DMS153 treated with DMSO at 0.1 percent for 48 hours (cell line): ENCODE measurements at regions not wholly inside any gene's neighbourhood (a gene's known extent, or its start where the extent isn't known, plus 50 kb on each side); places are given as distances from the start of the nearest gene placed in this dataset.
"Not testable (repeated sequence)": the region's sequence is repeated elsewhere in the genome, so short reads cannot be mapped to it uniquely, and the experiment has no call there.

Source experiments
- DNase-seq: peaks from one replicate; lab custom pipeline; 2025; ENCODE audit not compliant: unreplicated experiment; lab: John Stamatoyannopoulos, UW

DNA sequence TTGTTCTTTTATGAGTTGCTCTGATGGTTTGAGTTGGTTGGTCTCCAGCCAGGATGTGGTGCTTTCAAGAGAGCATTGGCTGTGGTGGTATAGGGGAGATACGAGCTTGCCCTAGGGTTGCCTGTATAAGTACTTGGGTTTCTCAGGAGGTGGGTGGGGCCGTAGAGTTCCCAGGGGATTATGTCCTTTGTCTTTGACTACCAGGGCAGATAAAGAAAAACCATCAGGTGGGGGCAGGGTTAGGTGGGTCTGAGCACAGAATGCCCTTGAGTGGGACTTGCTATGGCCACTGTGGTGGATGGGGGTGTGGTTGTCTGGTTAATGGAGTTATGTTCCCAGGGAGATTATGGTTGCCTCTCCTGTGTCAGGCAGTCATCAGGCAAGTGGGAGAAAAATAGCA is 247.9 kb upstream of the HAND2 start:
- no peak for DNase-seq

GRCh38 chr4:173777421-173777820 is 247.4 kb upstream of the HAND2 start:
- DNase-seq: no peak

GRCh38 chr4:173769568-173769967 is 239.5 kb upstream of the HAND2 start:
- DNase-seq: no peak

DNA sequence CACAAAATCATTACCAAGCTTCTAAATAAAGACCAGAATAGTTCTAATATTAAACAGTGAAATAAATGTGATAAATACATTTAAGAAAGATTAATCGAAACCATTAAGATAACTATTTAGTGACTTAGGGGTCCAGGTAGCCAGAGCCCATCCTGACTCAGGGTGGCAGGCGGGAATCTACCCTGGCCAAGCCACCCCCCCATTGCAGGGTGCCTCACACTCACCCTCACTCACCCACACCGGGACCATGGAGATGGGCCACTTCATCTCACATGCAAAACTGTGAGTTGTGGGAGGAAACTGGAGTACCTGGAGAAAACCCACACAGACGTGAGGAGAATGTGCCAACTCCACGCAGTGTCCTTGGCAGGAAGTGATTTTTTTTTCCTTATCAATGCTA is 237.6 kb upstream of the HAND2 start:
- no peak for DNase-seq

DNA sequence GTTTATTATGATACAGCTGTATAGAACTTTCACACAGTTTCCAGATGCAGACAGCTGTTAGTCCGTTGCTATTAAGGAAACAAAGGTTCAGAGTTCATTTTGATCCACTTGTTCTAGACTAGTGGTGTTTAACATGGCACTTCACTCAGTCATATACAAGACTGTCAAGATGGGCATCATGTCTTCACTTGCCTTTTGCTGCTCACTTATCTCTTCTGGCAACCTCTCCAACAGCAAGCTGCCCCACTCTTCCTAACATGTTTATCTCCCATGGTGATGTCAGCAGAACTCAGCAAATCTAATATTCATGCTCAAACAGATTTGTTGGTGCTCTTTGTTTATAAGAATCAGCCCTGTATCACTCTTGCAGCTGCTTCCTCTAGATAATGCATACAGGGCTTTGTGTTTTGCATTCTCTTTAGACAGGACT is 236.2 kb upstream of the HAND2 start:
- no peak for DNase-seq

- DNase-seq: no peak
Observed at GRCh38 chr4:173765751-173766150, 235.7 kb upstream of the HAND2 start.

- no peak for DNase-seq
Observed at GRCh38 chr4:173763389-173763788, 233.4 kb upstream of the HAND2 start.

DNA sequence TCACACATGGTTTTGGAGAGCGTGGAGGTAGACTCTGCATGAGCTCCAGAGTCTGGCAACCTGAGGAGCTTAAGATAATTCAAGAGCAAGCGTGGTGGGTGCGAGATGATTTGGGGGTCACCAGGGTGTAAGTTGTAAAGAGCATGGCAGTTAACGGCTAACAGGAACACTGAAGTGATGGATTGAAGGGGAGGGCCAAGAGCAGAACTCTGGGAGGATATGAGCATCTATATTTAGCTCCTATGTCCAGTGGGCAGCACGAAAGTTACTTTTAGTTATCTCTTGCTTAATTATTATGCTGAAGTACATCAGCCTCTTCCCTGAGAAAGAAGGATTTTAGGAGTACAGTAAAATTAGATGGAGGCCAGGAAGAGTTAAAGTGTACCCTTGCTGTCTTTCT is 231.9 kb upstream of the HAND2 start:
- DNase-seq: no peak

DNA sequence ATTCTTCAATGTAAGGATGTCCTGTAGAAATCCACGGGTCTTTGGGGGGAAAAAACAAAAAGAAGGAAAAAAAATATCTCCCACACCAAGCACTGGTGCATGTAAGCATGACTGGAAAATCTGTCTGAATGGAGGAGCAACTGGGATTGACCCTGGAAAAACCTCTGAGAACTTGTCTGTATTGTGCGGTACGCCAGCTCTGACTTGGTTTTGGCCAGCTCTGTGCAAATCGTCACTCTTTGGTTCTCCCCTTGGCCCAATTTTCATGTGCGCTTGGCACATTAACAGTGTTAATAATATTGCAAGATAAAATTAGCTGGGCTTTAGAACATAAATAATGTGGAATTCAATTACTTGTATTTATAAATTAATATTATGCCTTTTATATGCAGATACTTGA is 231.2 kb upstream of the HAND2 start:
- no peak for DNase-seq

GRCh38 chr4:173758132-173758531 is 228.1 kb upstream of the HAND2 start:
- no peak for DNase-seq

DNA sequence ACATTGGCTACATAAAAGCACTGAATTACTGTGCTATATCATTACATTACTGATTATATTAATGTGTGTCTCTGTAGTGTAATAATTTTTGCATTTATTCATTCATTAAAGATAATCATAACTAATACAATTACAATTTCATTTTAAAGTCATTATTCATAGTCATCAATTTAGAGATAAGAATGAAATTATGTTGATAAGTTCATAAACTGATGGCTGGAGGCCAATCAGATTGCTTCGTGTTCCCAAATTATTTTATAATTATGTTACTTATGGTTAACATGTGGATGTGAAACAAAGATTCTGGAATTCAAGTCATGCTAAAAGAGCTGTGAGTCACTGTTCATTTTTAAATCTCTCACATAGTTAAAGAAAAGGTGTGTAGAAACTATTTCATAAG is 223.4 kb upstream of the HAND2 start:
- DNase-seq: no peak

- peak; percentile 9 for DNase-seq
Observed at GRCh38 chr4:173752610-173753230, 222.7 kb upstream of the HAND2 start.

GRCh38 chr4:173748353-173748752 is 218.3 kb upstream of the HAND2 start:
- DNase-seq: no peak

DNA sequence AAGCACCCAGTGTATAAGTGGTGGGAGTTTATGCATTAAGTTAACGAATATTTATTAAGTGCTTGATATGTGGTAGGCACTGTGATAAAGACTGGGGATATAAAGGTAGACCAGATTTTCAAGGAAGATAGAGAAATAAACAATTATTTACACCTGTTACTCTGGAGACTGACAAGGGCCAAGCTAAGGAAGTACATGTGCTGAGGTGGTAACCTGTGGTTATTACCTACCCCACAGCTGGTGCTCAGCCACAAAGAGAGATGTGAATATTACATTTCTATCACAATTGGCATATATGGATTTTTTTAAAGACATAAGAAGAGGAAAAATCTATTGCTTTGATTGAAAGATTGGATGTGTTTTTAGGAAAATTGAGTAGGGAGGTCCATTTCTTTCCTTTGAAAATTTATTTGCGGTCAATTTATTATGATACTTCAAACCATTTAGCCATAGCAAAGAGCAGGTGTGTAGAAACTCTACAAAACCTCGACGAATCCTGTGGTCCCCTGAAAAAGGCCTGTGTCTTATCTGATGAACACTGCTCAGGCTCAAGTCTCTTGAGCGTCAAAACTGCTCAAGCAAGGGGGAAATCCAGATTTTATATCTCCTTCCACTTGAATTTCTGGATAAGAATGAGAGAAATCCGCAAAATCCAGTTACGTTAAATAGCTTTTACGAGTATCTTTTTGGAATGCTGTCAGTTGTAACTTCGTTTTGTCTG is 217.7 kb upstream of the HAND2 start:
- no peak for DNase-seq

- no peak for DNase-seq
Observed at GRCh38 chr4:173746424-173746823, 216.4 kb upstream of the HAND2 start.

DNA sequence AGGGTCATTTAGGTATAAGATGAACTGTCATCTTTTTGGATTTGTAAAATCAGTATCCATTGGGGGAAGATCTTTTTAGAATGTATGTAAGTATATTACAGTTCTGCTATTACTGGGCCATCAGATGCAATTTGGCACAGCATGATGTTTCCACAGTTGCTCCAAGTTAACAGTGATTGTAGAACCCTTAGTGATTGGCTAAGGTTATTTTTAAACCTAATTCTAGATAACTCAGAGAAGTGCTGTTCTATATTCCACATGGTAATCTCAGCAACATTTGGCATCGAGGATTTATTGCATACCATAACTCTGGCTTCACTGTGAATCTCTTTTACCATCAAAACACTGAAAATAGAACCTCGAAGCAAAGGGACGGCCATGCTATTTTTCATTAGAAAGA is 215.7 kb upstream of the HAND2 start:
- DNase-seq: no peak

DNA sequence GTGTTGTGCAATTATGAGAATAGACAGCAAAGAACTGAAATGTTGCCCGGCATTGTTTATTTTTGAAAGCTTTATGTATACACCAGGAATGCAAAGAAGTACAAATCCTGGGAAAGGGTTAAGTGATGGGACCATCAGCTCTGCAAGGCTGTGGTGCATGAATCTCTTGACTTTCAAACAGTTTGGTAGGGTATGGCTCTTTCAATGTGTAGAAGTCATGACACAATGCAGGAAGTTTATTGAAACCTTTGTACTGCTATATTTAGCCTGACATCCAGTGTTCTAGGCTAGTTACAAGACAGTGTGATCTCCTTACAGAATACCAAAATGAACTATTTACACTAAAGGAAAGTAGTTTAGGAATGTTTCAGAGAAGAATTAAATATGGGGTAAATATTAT is 206.8 kb upstream of the HAND2 start:
- DNase-seq: no peak

- DNase-seq: no peak
Observed at GRCh38 chr4:173735585-173735984, 205.6 kb upstream of the HAND2 start.

DNA sequence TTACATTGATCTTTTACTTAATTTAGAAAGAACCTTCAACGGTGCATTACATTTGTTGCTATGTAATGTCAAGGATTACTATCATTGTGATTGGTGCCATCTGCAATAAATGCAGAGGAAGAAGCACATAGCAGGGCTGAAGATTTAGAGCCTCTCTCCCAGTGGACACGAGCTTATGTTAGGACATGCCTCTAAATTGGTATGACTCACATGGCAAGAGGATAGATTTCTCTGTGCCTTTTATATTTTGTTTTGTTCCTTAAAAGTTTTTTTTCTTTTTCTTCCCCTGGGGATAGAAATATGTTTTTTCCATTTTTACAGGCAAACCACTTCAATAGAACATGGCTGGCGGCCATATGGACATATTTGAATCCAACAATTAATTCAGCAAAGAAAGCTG is 205.0 kb upstream of the HAND2 start:
- no peak for DNase-seq

- DNase-seq: no peak
Observed at GRCh38 chr4:173731257-173731656, 201.2 kb upstream of the HAND2 start.

DNA sequence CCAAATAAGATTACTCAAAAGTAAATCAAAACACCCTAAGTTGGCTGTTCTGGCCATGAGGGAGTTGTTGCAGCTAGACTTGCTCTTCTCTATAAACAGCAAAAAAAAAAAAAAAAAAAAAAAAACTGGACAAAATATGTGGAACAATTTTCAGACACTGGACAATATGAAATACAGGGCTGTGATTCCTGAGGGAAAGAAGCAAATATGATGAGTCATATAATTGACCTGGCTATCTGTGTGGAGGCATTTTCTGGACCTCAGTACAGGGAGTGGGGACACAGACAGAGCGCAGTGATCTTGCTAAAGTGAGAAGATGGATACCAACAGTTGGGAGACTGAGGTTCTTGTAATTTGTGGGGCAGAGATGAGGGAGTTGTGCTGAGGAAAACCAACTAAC is 192.0 kb upstream of the HAND2 start:
- DNase-seq: no peak

DNA sequence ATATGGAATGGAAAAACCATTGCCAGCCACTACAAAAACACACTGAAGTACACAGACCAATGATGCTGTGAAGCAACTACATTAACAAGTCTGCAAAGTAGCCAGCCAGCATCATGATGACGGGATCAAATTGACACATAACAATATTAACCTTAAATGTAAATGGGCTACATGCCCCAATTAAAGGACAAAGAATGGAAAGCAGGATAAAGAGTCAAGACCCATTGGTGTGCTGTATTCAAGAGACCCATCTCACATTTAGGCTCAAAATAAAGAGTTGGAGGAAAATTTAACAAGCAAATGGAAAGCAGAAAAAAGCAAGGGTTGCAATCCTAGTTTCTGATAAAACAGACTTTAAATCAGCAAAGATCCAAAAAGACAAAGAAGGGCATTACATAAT is 188.5 kb upstream of the HAND2 start:
- not testable (repeated sequence) for DNase-seq

DNA sequence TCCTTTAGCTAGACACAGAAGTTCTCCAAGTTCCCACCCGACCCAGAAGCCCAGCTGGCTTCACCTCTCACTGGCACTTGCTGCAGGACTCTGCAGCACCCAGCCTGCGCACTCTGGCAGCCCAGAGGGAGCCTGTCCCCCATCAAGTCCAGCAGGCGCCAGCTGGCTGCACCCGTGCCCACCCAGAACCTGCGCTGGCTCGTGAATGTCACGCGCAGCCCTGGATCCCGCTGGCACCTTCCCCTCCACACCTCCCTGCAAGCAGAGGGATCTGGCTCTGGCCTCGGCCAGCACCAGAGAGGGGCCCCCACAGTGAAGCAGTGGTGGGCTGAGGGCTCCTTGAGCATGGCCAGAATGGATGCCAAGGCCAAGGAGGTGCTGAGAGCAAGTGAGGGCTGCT is 187.6 kb upstream of the HAND2 start:
- no peak for DNase-seq
